H9 (cell line): ENCODE measurements at regions not wholly inside any gene's neighbourhood (a gene's known extent, or its start where the extent isn't known, plus 50 kb on each side); places are given as distances from the start of the nearest gene placed in this dataset.
A peak's percentile ranks its signal among the peaks of the same experiment; 100 is the strongest.

Experiments used
- DNase-seq: peaks from one replicate; pipeline ENCODE4 v3.0.0-alpha.2; 2017
- H2AFZ ChIP-seq: one replicate; pipeline ENCODE4 v1.6.1; 2013; ENCODE audit warnings: mild to moderate bottlenecking, low read length, control low read depth, moderate library complexity
- H2AK5ac ChIP-seq: 2 replicates; pipeline ENCODE4 v1.6.1; 2013; ENCODE audit warnings: low read length, control low read depth, mixed read lengths; ENCODE audit not compliant: insufficient read length
- H2BK120ac ChIP-seq: one replicate; pipeline ENCODE4 v1.6.1; 2013; ENCODE audit warnings: low read depth, mild to moderate bottlenecking, low read length, control low read depth, inconsistent platforms; ENCODE audit not compliant: poor library complexity, severe bottlenecking
- H2BK12ac ChIP-seq: 2 replicates; pipeline ENCODE4 v1.6.1; 2013; ENCODE audit warnings: low read length, control low read depth, mixed read lengths, low read depth; ENCODE audit not compliant: insufficient read length
- H2BK15ac ChIP-seq: 2 replicates; pipeline ENCODE4 v1.6.1; 2013; ENCODE audit warnings: low read depth, low read length, control low read depth
- H2BK20ac ChIP-seq: one replicate; pipeline ENCODE4 v1.6.1; 2013; ENCODE audit warnings: low read depth, mild to moderate bottlenecking, low read length, control low read depth, inconsistent platforms; ENCODE audit not compliant: poor library complexity, severe bottlenecking
- H2BK5ac ChIP-seq: 2 replicates; pipeline ENCODE4 v1.6.1; 2013; ENCODE audit warnings: low read length, control low read depth, mixed read lengths; ENCODE audit not compliant: insufficient read length
- H3K14ac ChIP-seq: 2 replicates; pipeline ENCODE4 v1.6.1; 2013; ENCODE audit warnings: low read length, control low read depth; ENCODE audit not compliant: insufficient read depth
- H3K18ac ChIP-seq: 2 replicates; pipeline ENCODE4 v1.6.1; 2013; ENCODE audit warnings: low read depth, mild to moderate bottlenecking, mixed read lengths, low read length, control low read depth; ENCODE audit not compliant: insufficient read length
- H3K23ac ChIP-seq: 2 replicates; pipeline ENCODE4 v1.6.1; 2013; ENCODE audit warnings: low read length, control low read depth, mixed read lengths, low read depth; ENCODE audit not compliant: insufficient read length
- H3K23me2 ChIP-seq: 2 replicates; pipeline ENCODE4 v1.6.1; 2013; ENCODE audit warnings: low read depth, mild to moderate bottlenecking, mixed read lengths, low read length, control low read depth; ENCODE audit not compliant: insufficient read length, poor library complexity, severe bottlenecking
- H3K27ac ChIP-seq: 2 replicates; pipeline ENCODE4 v1.5.1; 2013; ENCODE audit warnings: low read length, control low read depth, mixed read lengths, low read depth; ENCODE audit not compliant: insufficient read length
- H3K27me3 ChIP-seq: 2 replicates; pipeline ENCODE4 v1.6.1; 2013; ENCODE audit warnings: low read length, control low read depth, inconsistent platforms; ENCODE audit not compliant: insufficient read depth
- H3K4ac ChIP-seq: 2 replicates; pipeline ENCODE4 v1.6.1; 2013; ENCODE audit warnings: low read depth, mild to moderate bottlenecking, control low read depth, inconsistent platforms, low read length, moderate library complexity
- H3K4me1 ChIP-seq: 2 replicates; pipeline ENCODE4 v1.6.1; 2013; ENCODE audit warnings: low read length, control low read depth, inconsistent platforms; ENCODE audit not compliant: insufficient read depth
- H3K4me2 ChIP-seq: 2 replicates; pipeline ENCODE4 v1.6.1; 2013; ENCODE audit warnings: low read length, control low read depth, mixed read lengths; ENCODE audit not compliant: insufficient read length, insufficient read depth
- H3K56ac ChIP-seq: 2 replicates; pipeline ENCODE4 v1.6.1; 2013; ENCODE audit warnings: low read depth, mild to moderate bottlenecking, mixed read lengths, low read length, control low read depth; ENCODE audit not compliant: insufficient read length
- H3K79me1 ChIP-seq: 2 replicates; pipeline ENCODE4 v1.6.1; 2013; ENCODE audit warnings: low read depth, mild to moderate bottlenecking, moderate library complexity, low read length, control low read depth, inconsistent platforms; ENCODE audit not compliant: insufficient read depth, poor library complexity, severe bottlenecking
- H3K79me2 ChIP-seq: 2 replicates; pipeline ENCODE4 v1.6.1; 2013; ENCODE audit warnings: low read length, control low read depth, inconsistent platforms; ENCODE audit not compliant: insufficient read depth
- H3K9ac ChIP-seq: 2 replicates; pipeline ENCODE4 v1.6.1; 2013; ENCODE audit warnings: low read length, control low read depth, mixed read lengths; ENCODE audit not compliant: insufficient read length; ENCODE audit errors: extremely low read depth
- H3K9me3 ChIP-seq: one replicate; pipeline ENCODE4 v1.6.1; 2013; ENCODE audit warnings: low read depth, low read length, inconsistent platforms; ENCODE audit not compliant: control insufficient read depth
- H3T11ph ChIP-seq: one replicate; pipeline ENCODE4 v1.6.1; 2013; ENCODE audit warnings: mild to moderate bottlenecking, low read length, control low read depth, inconsistent platforms
- H4K20me1 ChIP-seq: one replicate; pipeline ENCODE4 v1.6.1; 2013; ENCODE audit not compliant: control insufficient read depth, insufficient read length, insufficient read depth
- H4K5ac ChIP-seq: 2 replicates; pipeline ENCODE4 v1.6.1; 2013; ENCODE audit warnings: low read depth, mild to moderate bottlenecking, mixed read lengths, low read length, control low read depth; ENCODE audit not compliant: insufficient read length
- H4K8ac ChIP-seq: replicated peaks from 2 replicates; pipeline ENCODE4 v1.6.1; 2013; ENCODE audit warnings: low read length, control low read depth, mixed read lengths, low read depth; ENCODE audit not compliant: insufficient read length
- H4K91ac ChIP-seq: 2 replicates; pipeline ENCODE4 v1.6.1; 2013; ENCODE audit warnings: low read depth, mild to moderate bottlenecking, moderate library complexity, mixed read lengths, low read length, control low read depth; ENCODE audit not compliant: insufficient read length
- H3K27ac Mint-ChIP-seq, 3 experiments: 2 replicates in 2 of 3; 3 replicates in 1 of 3; pipeline ENCODE4 v1.8.0; 2020 to 2021; ENCODE audit warnings: mixed read lengths in 3 of 3, mild to moderate bottlenecking in 1 of 3, moderate library complexity in 1 of 3
- H3K27me3 Mint-ChIP-seq: 2 replicates; pipeline ENCODE4 v1.8.0; 2021; ENCODE audit warnings: low read depth, mild to moderate bottlenecking, moderate library complexity, mixed read lengths
- H3K36me3 Mint-ChIP-seq, 3 experiments: 2 replicates in 2 of 3; 3 replicates in 1 of 3; pipeline ENCODE4 v1.8.0; 2020 to 2021; ENCODE audit warnings: low read depth in 3 of 3, mixed read lengths in 3 of 3; ENCODE audit not compliant: insufficient read depth in 1 of 3
- H3K4me1 Mint-ChIP-seq, 2 experiments: 2 replicates each; pipeline ENCODE4 v1.8.0; 2020; ENCODE audit warnings: mixed read lengths in 2 of 2
- H3K4me3 Mint-ChIP-seq, 2 experiments: 2 replicates in 1 of 2; 3 replicates in 1 of 2; pipeline ENCODE4 v1.8.0; 2020 to 2021; ENCODE audit warnings: mild to moderate bottlenecking in 2 of 2, mixed read lengths in 2 of 2, moderate library complexity in 1 of 2
- H3K9me3 Mint-ChIP-seq, 2 experiments: 2 replicates in 1 of 2; 3 replicates in 1 of 2; pipeline ENCODE4 v1.8.0; 2020; ENCODE audit warnings: mild to moderate bottlenecking in 2 of 2, mixed read lengths in 2 of 2, moderate library complexity in 1 of 2
- WGBS: extraction: QIAGEN DNeasy Blood & Tissue Kit; methylation state at CpG from one replicate; pipeline ENCODE4 v1.1.7; 2013; ENCODE audit warnings: missing lambda C conversion rate, low lambda C conversion rate, mixed read lengths; ENCODE audit not compliant: insufficient read length; ENCODE audit errors: extremely low coverage; 5-methylcytosine and 5-hydroxymethylcytosine counted together
- TF ChIP-seq, protein P1 (sequence below): fragments of 200-600 bp; sonication (generic); conservative IDR thresholded peaks from 3 replicates; pipeline ENCODE4 v1.8.0; 2021; ENCODE audit warnings: antibody characterized with exemption, mild to moderate bottlenecking

- Histone ChIP-seq H4K5ac (no peak overlapping the region), H3K27me3 (no peaks in the 10 kb centered on the region), H2AK5ac (no peak overlapping the region), H3K9ac (no peak overlapping the region), H3T11ph (no peak overlapping the region), H2BK20ac (no peak overlapping the region), H2BK120ac (no peak overlapping the region), H3K56ac (no peak overlapping the region), H4K91ac (no peak overlapping the region), H4K8ac (no peak overlapping the region), H4K20me1 (no peaks in the 10 kb centered on the region), H2BK15ac (no peak overlapping the region), H3K18ac (no peak overlapping the region), H3K23me2 (no peaks in the 10 kb centered on the region), H3K4me1 (peaks cover 4% of the 10 kb centered on the region; the same call in 1 of the 2 replicates), H3K4me2 (no peak overlapping the region), H3K23ac (no peak overlapping the region), H3K9me3 (no peaks in the 10 kb centered on the region), H3K14ac (no peak overlapping the region), H2BK5ac (no peak overlapping the region), H3K27ac (no peak overlapping the region), H2AFZ (no peak overlapping the region), H3K79me1 (no peaks in the 10 kb centered on the region), H3K4ac (no peak overlapping the region), H2BK12ac (no peak overlapping the region), H3K79me2 (no peaks in the 10 kb centered on the region)
- TF ChIP-seq, protein P1, sequence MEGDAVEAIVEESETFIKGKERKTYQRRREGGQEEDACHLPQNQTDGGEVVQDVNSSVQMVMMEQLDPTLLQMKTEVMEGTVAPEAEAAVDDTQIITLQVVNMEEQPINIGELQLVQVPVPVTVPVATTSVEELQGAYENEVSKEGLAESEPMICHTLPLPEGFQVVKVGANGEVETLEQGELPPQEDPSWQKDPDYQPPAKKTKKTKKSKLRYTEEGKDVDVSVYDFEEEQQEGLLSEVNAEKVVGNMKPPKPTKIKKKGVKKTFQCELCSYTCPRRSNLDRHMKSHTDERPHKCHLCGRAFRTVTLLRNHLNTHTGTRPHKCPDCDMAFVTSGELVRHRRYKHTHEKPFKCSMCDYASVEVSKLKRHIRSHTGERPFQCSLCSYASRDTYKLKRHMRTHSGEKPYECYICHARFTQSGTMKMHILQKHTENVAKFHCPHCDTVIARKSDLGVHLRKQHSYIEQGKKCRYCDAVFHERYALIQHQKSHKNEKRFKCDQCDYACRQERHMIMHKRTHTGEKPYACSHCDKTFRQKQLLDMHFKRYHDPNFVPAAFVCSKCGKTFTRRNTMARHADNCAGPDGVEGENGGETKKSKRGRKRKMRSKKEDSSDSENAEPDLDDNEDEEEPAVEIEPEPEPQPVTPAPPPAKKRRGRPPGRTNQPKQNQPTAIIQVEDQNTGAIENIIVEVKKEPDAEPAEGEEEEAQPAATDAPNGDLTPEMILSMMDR = no peak
- no CpG with 5 or more reads among the region's 1 CpG for WGBS
- DNase-seq = no peak
- Mint-ChIP-seq H3K9me3 (no peaks in the 10 kb centered on the region; a peak in 1 of 5 replicates), H3K27ac (0 out of 7 replicates have a peak overlapping the region, but pooled peaks of 1 of the 3 experiments have one; percentile 17), H3K4me1 (peaks cover 19 to 22% of the 10 kb centered on the region in 2 experiments), H3K36me3 (no peaks in the 10 kb centered on the region; a peak in 1 of 7 replicates), H3K27me3 (no peaks in the 10 kb centered on the region), H3K4me3 (no peak overlapping the region)
Measured at GRCh38 chr4:64784125-64784524, 374.9 kb upstream of the TECRL start.
